Spleen (tissue), 11 donors: ENCODE measurements at regions not wholly inside any gene's neighbourhood (a gene's known extent, or its start where the extent isn't known, plus 50 kb on each side); places are given as distances from the start of the nearest gene placed in this dataset.

Experiments
- DNase-seq: peaks from one replicate; pipeline ENCODE4 v3.0.0-alpha.2; 2020
- H3K27ac ChIP-seq, 8 donors: fragments of 200-600 bp; sonication (generic) in 7 of 8; 1 replicate in 4 of 8; 2 replicates in 4 of 8; pipeline versions ENCODE4 v1.5.0 to v1.8.0; 2016 to 2021; ENCODE audit warnings: inconsistent platforms in 4 of 8, mild to moderate bottlenecking in 4 of 8, moderate library complexity in 1 of 8
- H3K27me3 ChIP-seq, 7 donors: fragments of 200-600 bp; sonication (generic) in 6 of 7; replicated peaks in 1 of 7; 1 replicate in 4 of 7; 2 replicates in 3 of 7; pipeline versions ENCODE4 v1.5.0 to v1.8.0; 2016 to 2021; ENCODE audit warnings: inconsistent platforms in 3 of 7, mild to moderate bottlenecking in 1 of 7
- H3K36me3 ChIP-seq, 6 donors: fragments of 200-600 bp; sonication (generic) in 5 of 6; 1 replicate in 4 of 6; 2 replicates in 2 of 6; pipeline versions ENCODE4 v1.5.0 to v1.8.0; 2016 to 2021; ENCODE audit warnings: inconsistent platforms in 2 of 6
- H3K4me1 ChIP-seq, 6 donors: fragments of 200-600 bp; sonication (generic) in 5 of 6; 1 replicate in 3 of 6; 2 replicates in 3 of 6; pipeline versions ENCODE4 v1.5.0 to v1.8.0; 2016 to 2021; ENCODE audit warnings: inconsistent platforms in 3 of 6
- H3K4me3 ChIP-seq, 8 donors: fragments of 200-600 bp; sonication (generic) in 7 of 8; 1 replicate in 4 of 8; 2 replicates in 4 of 8; pipeline versions ENCODE4 v1.5.0 to v1.8.0; 2016 to 2021; ENCODE audit warnings: inconsistent platforms in 4 of 8, mild to moderate bottlenecking in 4 of 8, moderate library complexity in 2 of 8
- H3K9me3 ChIP-seq, 8 donors: fragments of 200-600 bp; sonication (generic) in 7 of 8; 1 replicate in 4 of 8; 2 replicates in 4 of 8; pipeline versions ENCODE4 v1.5.0 to v1.8.0; 2016 to 2021; ENCODE audit warnings: inconsistent platforms in 4 of 8
- POLR2A ChIP-seq, 3 donors: fragments of 450-650 bp; IDR thresholded peaks; one replicate each; pipeline ENCODE4 v1.5.1; 2017; ENCODE audit warnings: antibody characterized with exemption in 3 of 3, mild to moderate bottlenecking in 1 of 3
- POLR2AphosphoS5 ChIP-seq, 3 donors: sonication (generic); formaldehyde crosslinking; IDR thresholded peaks; one replicate each; pipeline ENCODE4 v1.5.1; 2017; ENCODE audit warnings: antibody characterized with exemption in 3 of 3
- WGBS, 5 donors: extraction: QIAGEN DNeasy Blood & Tissue Kit in 3 of 5; methylation state at CpG; one replicate each; pipeline versions ENCODE4 v1.1.5 to v1.1.7; 2013 to 2018; 5-methylcytosine and 5-hydroxymethylcytosine counted together
- intact Hi-C: fragments of 100-400 bp; cut with DNase I; formaldehyde crosslinking; loops from one replicate; pipeline ENCODE4 v1.15.0; 2023; ENCODE audit warnings: low total_unique reads
- TF ChIP-seq, protein P1 (sequence below), 11 experiments: fragments of 200-600 bp in 7 of 11; fragments of 450-650 bp in 4 of 11; sonication (generic) in 4 of 11; IDR thresholded peaks in 8 of 11; conservative IDR thresholded peaks in 3 of 11; 1 replicate in 7 of 11; 2 replicates in 4 of 11; pipeline versions ENCODE4 v1.4.0 to v1.8.0; 2016 to 2021; ENCODE audit warnings: antibody characterized with exemption in 11 of 11, inconsistent platforms in 4 of 11, mild to moderate bottlenecking in 1 of 11
- donor health status: healthy with polysubstance abuse.
- donor health status: DM: no; HTN: no; CAD: no; lungs with moderate emphysema.
- donor health status: DM: no; HTN: no; CAD: no.
- donor health status: Bipolar disorder and iron deficiency.
- donor health status: healthy.
- donor health status: DM: no; HTN: no; CAD: no.
- donor health status: DM: yes; HTN: yes; CAD: no.

DNA sequence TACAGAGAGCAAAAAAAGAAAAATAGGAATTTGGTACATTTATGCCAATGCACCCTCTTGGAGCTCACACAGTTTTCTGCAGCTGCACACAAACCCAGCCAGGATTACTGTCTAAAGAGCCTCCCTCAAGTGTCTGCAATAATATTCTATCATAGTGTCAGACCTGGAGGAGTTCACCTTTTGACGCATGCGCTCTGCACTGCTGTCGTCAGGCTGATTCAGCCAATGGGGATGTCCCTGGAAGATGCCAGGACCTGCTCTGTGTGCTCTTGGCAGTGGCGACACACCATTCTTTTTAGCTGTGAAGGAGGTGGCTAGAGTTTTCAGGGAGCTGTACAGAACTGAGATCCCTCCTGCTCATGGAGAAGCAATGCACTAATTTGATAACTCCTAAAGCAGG, 249.0 kb upstream of the KIRREL3 start:
- no peaks in the 10 kb centered on the region for H3K36me3 ChIP-seq
- no peaks in the 10 kb centered on the region for H3K9me3 ChIP-seq
- H3K4me1 ChIP-seq, result no peaks in the 10 kb centered on the region
- no peaks in the 10 kb centered on the region for H3K27me3 ChIP-seq
- 88 to 96% (median 93%) methylated on average over 4 of the region's 4 CpGs for WGBS, 5 donors
- H3K4me3 ChIP-seq, result no peak overlapping the region
- TF ChIP-seq POLR2A (IDR thresholded peaks at IDR 0.05) (no peak), POLR2AphosphoS5 (IDR thresholded peaks at IDR 0.05) (no peak)
- TF ChIP-seq, protein P1, sequence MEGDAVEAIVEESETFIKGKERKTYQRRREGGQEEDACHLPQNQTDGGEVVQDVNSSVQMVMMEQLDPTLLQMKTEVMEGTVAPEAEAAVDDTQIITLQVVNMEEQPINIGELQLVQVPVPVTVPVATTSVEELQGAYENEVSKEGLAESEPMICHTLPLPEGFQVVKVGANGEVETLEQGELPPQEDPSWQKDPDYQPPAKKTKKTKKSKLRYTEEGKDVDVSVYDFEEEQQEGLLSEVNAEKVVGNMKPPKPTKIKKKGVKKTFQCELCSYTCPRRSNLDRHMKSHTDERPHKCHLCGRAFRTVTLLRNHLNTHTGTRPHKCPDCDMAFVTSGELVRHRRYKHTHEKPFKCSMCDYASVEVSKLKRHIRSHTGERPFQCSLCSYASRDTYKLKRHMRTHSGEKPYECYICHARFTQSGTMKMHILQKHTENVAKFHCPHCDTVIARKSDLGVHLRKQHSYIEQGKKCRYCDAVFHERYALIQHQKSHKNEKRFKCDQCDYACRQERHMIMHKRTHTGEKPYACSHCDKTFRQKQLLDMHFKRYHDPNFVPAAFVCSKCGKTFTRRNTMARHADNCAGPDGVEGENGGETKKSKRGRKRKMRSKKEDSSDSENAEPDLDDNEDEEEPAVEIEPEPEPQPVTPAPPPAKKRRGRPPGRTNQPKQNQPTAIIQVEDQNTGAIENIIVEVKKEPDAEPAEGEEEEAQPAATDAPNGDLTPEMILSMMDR (IDR thresholded peaks at IDR 0.05 in 8 of 11, conservative IDR thresholded peaks at IDR 0.05 in 3 of 11), result no peak
- no peak overlapping the region for H3K27ac ChIP-seq
- intact Hi-C loops, result no loop called here
- no peak for DNase-seq

DNA sequence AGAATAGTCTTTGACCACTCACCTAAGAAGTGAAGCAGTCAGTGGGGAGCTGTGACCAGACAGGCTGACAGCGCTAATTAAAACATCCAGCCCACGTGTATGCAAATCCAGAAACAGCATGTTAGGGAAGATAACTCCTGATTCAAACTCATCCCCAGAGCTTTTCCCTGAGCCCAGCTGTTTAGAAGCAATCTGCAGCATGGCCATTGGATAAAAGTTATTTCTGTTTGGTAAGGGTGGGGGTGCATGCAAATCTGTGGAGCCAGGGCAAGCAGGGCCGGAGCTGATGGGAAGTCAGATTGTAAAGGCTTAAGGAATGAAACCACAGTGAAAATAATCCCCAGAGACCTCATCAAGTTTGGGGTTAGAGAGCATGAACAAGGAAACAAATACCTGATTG, 247.9 kb upstream of the KIRREL3 start:
- WGBS, 5 donors, result 66 to 87% (median 81%) methylated on average over 3 of the region's 3 CpGs
- Histone ChIP-seq H3K36me3 (no peaks in the 10 kb centered on the region), H3K4me3 (no peak overlapping the region), H3K9me3 (no peaks in the 10 kb centered on the region), H3K27me3 (no peaks in the 10 kb centered on the region), H3K27ac (no peak overlapping the region), H3K4me1 (no peaks in the 10 kb centered on the region)
- intact Hi-C loops, result no loop called here
- DNase-seq, result no peak
- TF ChIP-seq, protein P1 (IDR thresholded peaks at IDR 0.05 in 8 of 11, conservative IDR thresholded peaks at IDR 0.05 in 3 of 11), result no peak
- TF ChIP-seq POLR2AphosphoS5 (IDR thresholded peaks at IDR 0.05) (no peak), POLR2A (IDR thresholded peaks at IDR 0.05) (no peak)

DNA sequence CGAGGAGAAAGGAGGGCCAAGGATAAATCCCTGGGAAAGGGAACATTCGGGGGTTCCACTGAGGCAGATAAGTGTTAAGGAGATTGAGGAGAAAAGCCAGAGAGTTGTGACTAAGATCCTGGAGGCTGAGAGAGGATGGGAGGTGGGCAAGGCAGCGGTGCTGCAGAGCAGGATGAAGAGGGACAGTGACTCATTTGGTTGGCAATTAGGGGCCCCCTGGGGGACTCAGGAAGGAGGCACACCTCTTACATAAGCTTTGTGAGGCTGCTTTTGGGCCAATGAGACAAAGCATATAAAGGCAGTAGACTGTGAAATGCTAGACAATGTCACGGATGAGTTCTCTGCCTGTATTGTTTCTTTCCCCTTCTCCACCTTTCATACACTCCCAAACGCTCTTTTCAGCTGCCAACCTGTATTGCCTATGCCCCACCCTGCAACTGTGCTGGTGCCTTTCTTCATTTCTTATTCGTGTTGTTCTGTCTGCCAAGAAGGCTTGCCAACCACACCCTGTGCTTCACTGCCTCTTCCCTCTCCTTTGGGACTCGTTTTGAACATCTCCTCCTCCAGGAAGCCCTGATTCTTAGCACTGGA, 246.8 kb upstream of the KIRREL3 start:
- DNase-seq, result no peak
- WGBS, 5 donors, result 56 to 70% (median 62%) methylated on average over 7 of the region's 7 CpGs

DNA sequence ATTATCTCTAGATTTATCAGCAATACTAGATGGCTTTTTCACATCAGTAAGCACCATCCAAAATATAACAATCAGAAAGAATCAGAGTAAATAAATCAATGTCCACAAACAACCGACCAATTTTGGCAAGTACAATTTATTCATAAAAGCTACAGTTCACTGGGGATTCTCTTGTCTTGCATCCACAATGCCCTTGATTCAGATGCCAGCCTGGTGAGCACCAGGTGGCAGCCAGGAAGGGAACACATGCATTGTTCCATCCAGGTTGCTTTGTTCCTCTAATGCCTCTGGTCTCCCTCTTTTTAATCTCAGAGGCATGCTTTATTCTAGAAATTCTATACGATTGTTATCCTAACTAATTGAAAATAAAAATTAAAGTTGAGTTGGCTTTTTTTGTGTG, 242.1 kb upstream of the KIRREL3 start:
- intact Hi-C loops, result no loop called here
- H3K4me1 ChIP-seq, result no peaks in the 10 kb centered on the region
- DNase-seq, result no peak
- no peak for TF ChIP-seq POLR2A (IDR thresholded peaks at IDR 0.05)
- no peak for TF ChIP-seq POLR2AphosphoS5 (IDR thresholded peaks at IDR 0.05)
- TF ChIP-seq, protein P1 (IDR thresholded peaks at IDR 0.05 in 8 of 11, conservative IDR thresholded peaks at IDR 0.05 in 3 of 11), result no peak
- H3K36me3 ChIP-seq, result no peaks in the 10 kb centered on the region
- H3K4me3 ChIP-seq, result no peak overlapping the region
- H3K27ac ChIP-seq, result no peak overlapping the region
- no peaks in the 10 kb centered on the region for H3K9me3 ChIP-seq
- 59 to 74% (median 70%) methylated on average over 2 of the region's 2 CpGs for WGBS, 5 donors
- peaks cover 0 to 11% (median 0%) of the 10 kb centered on the region in 7 donors for H3K27me3 ChIP-seq

More for the DNA sequence above, 246.8 kb upstream of the KIRREL3 start:
- intact Hi-C loops, result no loop called here
- Histone ChIP-seq H3K9me3 (no peaks in the 10 kb centered on the region), H3K4me3 (no peak overlapping the region), H3K27ac (no peak overlapping the region), H3K4me1 (no peaks in the 10 kb centered on the region), H3K27me3 (peaks cover 0 to 8% (median 0%) of the 10 kb centered on the region in 7 donors), H3K36me3 (no peaks in the 10 kb centered on the region)
- TF ChIP-seq, protein P1 (IDR thresholded peaks at IDR 0.05 in 8 of 11, conservative IDR thresholded peaks at IDR 0.05 in 3 of 11), result no peak
- TF ChIP-seq POLR2AphosphoS5 (IDR thresholded peaks at IDR 0.05) (no peak), POLR2A (IDR thresholded peaks at IDR 0.05) (no peak)
